ENCODE measurements at regions not wholly inside any gene's neighbourhood (a gene's known extent, or its start where the extent isn't known, plus 50 kb on each side); places are given as distances from the start of the nearest gene placed in this dataset.

DNA sequence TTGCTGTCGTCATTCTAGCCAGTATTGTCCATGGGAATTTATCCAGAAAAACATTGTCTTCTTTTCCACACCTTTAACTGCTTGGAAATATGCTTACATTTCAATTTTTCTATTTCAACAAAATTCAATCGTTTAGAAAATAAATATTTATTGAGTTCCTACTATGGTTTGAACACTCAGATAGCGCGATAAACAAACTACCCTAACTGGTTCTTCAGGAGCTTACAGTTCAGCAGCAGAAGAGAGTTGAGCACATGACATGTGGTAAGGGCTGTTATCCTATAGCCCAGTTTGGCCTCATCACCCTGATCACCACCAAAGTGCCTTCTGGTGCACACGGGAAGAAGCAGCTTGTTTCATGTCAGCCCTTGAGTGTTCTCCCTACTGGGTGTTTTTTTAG is 375.2 kb upstream of the SMIM21 start:
- Histone ChIP-seq H3K4me1 (no peaks in the 10 kb centered on the region), H3K36me3 (no peaks in the 10 kb centered on the region), H3K27ac (replicated peaks in 1 of 4) (no peak overlapping the region), H3K27me3 (no peaks in the 10 kb centered on the region), H3K9me3 (no peaks in the 10 kb centered on the region), H3K4me3 (no peak overlapping the region)
- TF ChIP-seq, protein P1, sequence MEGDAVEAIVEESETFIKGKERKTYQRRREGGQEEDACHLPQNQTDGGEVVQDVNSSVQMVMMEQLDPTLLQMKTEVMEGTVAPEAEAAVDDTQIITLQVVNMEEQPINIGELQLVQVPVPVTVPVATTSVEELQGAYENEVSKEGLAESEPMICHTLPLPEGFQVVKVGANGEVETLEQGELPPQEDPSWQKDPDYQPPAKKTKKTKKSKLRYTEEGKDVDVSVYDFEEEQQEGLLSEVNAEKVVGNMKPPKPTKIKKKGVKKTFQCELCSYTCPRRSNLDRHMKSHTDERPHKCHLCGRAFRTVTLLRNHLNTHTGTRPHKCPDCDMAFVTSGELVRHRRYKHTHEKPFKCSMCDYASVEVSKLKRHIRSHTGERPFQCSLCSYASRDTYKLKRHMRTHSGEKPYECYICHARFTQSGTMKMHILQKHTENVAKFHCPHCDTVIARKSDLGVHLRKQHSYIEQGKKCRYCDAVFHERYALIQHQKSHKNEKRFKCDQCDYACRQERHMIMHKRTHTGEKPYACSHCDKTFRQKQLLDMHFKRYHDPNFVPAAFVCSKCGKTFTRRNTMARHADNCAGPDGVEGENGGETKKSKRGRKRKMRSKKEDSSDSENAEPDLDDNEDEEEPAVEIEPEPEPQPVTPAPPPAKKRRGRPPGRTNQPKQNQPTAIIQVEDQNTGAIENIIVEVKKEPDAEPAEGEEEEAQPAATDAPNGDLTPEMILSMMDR (IDR thresholded peaks at IDR 0.05): no peak
- TF ChIP-seq POLR2A (IDR thresholded peaks at IDR 0.05; ENCODE audit: low read depth) (no peak), EP300 (IDR thresholded peaks at IDR 0.05) (no peak), POLR2AphosphoS5 (IDR thresholded peaks at IDR 0.05) (no peak)
- 84% methylated on average over 5 of the region's 5 CpGs for WGBS
- no peak for DNase-seq (ENCODE audit: extremely low spot score)
- intact Hi-C loops (cut with DNase I): no loop called here

- no peaks in the 10 kb centered on the region for H3K27me3 ChIP-seq
- no peaks in the 10 kb centered on the region for H3K4me1 ChIP-seq
- no peaks in the 10 kb centered on the region for H3K36me3 ChIP-seq
- 96% methylated on average over 12 of the region's 12 CpGs for WGBS
- no peak for DNase-seq (ENCODE audit: extremely low spot score)
- H3K4me3 ChIP-seq: no peak overlapping the region
- intact Hi-C loops (cut with DNase I): no loop called here
- TF ChIP-seq, protein P1 (IDR thresholded peaks at IDR 0.05): no peak
- TF ChIP-seq POLR2AphosphoS5 (IDR thresholded peaks at IDR 0.05) (no peak), EP300 (IDR thresholded peaks at IDR 0.05) (no peak), POLR2A (IDR thresholded peaks at IDR 0.05; ENCODE audit: low read depth) (no peak)
- no peaks in the 10 kb centered on the region for H3K9me3 ChIP-seq
- no peak overlapping the region for H3K27ac ChIP-seq (replicated peaks in 1 of 4)
Measured at GRCh38 chr18:75801178-75801577, 373.7 kb upstream of the SMIM21 start.

GRCh38 chr18:75800331-75800648 is 372.8 kb upstream of the SMIM21 start:
- 84% methylated on average over 6 of the region's 6 CpGs for WGBS
- no peak overlapping the region for H3K27ac ChIP-seq (replicated peaks in 1 of 4)
- no peaks in the 10 kb centered on the region for H3K9me3 ChIP-seq
- H3K4me3 ChIP-seq: no peak overlapping the region
- H3K36me3 ChIP-seq: no peaks in the 10 kb centered on the region
- H3K27me3 ChIP-seq: no peaks in the 10 kb centered on the region
- intact Hi-C loops (cut with DNase I): no loop called here
- no peaks in the 10 kb centered on the region for H3K4me1 ChIP-seq
- TF ChIP-seq EP300 (IDR thresholded peaks at IDR 0.05): no peak
- DNase-seq (ENCODE audit: extremely low spot score): no peak

GRCh38 chr18:75799449-75800330 is 372.2 kb upstream of the SMIM21 start:
- Histone ChIP-seq H3K9me3 (peaks cover 0 to 2% (median 0%) of the 10 kb centered on the region in 4 donors), H3K4me1 (no peaks in the 10 kb centered on the region), H3K4me3 (no peak overlapping the region), H3K36me3 (no peaks in the 10 kb centered on the region), H3K27me3 (no peaks in the 10 kb centered on the region), H3K27ac (replicated peaks in 1 of 4) (no peak overlapping the region)
- intact Hi-C loops (cut with DNase I): no loop called here
- 85% methylated on average over 9 of the region's 10 CpGs for WGBS
- DNase-seq (ENCODE audit: extremely low spot score): no peak
- TF ChIP-seq EP300 (IDR thresholded peaks at IDR 0.05) (no peak), POLR2AphosphoS5 (IDR thresholded peaks at IDR 0.05) (no peak), POLR2A (IDR thresholded peaks at IDR 0.05; ENCODE audit: low read depth) (no peak)
- TF ChIP-seq, protein P1 (IDR thresholded peaks at IDR 0.05): no peak

DNA sequence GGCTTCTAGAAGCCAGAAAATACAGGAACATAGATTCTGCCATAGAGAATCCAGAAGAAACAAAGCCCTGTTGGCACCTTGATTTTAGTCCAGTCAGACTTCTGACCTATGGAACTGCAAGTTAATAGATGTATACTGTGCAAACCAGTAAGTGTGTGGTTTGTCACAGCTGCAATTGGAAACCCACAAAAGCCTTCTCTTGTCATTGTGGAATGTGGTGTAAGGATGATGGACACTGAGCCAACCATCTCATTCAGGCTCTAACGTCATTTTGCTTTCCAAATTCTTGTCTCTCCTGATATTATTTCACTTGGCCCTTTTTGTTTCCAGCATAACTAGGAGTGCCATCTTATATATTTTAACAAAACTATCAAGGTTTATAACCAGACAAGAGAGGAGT is 369.5 kb upstream of the SMIM21 start:
- H3K27me3 ChIP-seq: no peaks in the 10 kb centered on the region
- H3K9me3 ChIP-seq: peaks cover 0 to 13% (median 6%) of the 10 kb centered on the region in 4 donors
- H3K36me3 ChIP-seq: no peaks in the 10 kb centered on the region
- no peak overlapping the region for H3K27ac ChIP-seq (replicated peaks in 1 of 4)
- 74% methylated on average over 1 of the region's 1 CpG for WGBS
- no peak overlapping the region for H3K4me3 ChIP-seq
- TF ChIP-seq POLR2AphosphoS5 (IDR thresholded peaks at IDR 0.05) (no peak), EP300 (IDR thresholded peaks at IDR 0.05) (no peak), POLR2A (IDR thresholded peaks at IDR 0.05; ENCODE audit: low read depth) (no peak)
- TF ChIP-seq, protein P1 (IDR thresholded peaks at IDR 0.05): no peak
- DNase-seq (ENCODE audit: extremely low spot score): no peak
- no peaks in the 10 kb centered on the region for H3K4me1 ChIP-seq
- intact Hi-C loops (cut with DNase I): no loop called here
